ENCODE measurements at regions not wholly inside any gene's neighbourhood (a gene's known extent, or its start where the extent isn't known, plus 50 kb on each side); places are given as distances from the start of the nearest gene placed in this dataset.

DNA sequence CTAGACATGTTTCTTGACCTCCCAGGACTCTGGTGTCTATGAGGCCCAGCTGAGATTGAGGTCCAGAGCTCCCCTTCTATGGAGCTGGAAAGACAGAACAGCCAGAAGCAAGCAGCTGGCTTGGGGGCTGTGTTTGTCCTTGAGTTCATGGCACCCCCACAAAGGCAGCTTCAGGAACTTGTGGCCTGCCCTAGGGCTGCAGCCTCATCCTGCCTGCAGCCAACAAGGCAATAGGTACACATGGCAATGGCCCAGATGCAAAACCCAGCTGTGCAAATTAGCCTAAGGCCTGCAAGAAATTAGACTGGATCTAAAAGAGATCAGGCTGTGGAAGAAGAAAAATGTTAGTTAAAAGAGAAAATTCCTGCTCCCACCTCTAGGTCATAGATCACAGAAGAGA lies 131.7 kb upstream of the NALF2 start:
- intact Hi-C loops (cut with DNase I): no loop called here
- peaks cover 0 to 4% (median 0%) of the 10 kb centered on the region in 4 donors for H3K27me3 ChIP-seq
- no peak overlapping the region for H3K4me3 ChIP-seq
- DNase-seq (ENCODE audit: extremely low spot score): no peak
- H3K9me3 ChIP-seq: peaks cover 0 to 13% (median 0%) of the 10 kb centered on the region in 4 donors
- no peaks in the 10 kb centered on the region for H3K4me1 ChIP-seq
- TF ChIP-seq EP300 (IDR thresholded peaks at IDR 0.05): no peak
- no peak for TF ChIP-seq POLR2A (IDR thresholded peaks at IDR 0.05; ENCODE audit: low read depth)
- no peak for TF ChIP-seq POLR2AphosphoS5 (IDR thresholded peaks at IDR 0.05)
- TF ChIP-seq, protein P1, sequence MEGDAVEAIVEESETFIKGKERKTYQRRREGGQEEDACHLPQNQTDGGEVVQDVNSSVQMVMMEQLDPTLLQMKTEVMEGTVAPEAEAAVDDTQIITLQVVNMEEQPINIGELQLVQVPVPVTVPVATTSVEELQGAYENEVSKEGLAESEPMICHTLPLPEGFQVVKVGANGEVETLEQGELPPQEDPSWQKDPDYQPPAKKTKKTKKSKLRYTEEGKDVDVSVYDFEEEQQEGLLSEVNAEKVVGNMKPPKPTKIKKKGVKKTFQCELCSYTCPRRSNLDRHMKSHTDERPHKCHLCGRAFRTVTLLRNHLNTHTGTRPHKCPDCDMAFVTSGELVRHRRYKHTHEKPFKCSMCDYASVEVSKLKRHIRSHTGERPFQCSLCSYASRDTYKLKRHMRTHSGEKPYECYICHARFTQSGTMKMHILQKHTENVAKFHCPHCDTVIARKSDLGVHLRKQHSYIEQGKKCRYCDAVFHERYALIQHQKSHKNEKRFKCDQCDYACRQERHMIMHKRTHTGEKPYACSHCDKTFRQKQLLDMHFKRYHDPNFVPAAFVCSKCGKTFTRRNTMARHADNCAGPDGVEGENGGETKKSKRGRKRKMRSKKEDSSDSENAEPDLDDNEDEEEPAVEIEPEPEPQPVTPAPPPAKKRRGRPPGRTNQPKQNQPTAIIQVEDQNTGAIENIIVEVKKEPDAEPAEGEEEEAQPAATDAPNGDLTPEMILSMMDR (IDR thresholded peaks at IDR 0.05): no peak
- H3K27ac ChIP-seq (replicated peaks in 1 of 4): no peak overlapping the region
- no peaks in the 10 kb centered on the region for H3K36me3 ChIP-seq

DNA sequence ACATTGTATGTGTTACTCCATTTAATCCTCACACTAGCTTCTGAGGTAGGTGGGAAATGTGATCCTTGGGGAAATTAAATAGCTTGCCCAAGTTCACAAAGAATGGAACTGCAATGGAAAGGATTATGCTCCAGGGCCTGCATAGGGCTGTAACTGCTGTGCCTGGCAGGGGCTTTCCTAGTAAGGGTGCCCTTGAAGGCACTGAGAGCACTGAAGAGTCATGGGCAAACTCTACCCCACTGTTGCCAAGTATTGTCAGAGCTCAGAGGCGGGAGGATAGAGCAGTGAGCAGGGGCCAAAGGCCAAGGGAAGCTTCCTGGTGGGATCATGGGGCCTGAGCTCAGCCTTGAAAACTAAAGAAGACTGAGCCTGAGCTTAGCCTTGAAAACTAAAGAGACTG lies 133.0 kb upstream of the NALF2 start:
- H3K36me3 ChIP-seq: no peaks in the 10 kb centered on the region
- intact Hi-C loops (cut with DNase I): no loop called here
- H3K27me3 ChIP-seq: peaks cover 0 to 4% (median 0%) of the 10 kb centered on the region in 4 donors
- H3K9me3 ChIP-seq: peaks cover 0 to 8% (median 0%) of the 10 kb centered on the region in 4 donors
- 67% methylated on average over 1 of the region's 1 CpG for WGBS
- no peak overlapping the region for H3K4me3 ChIP-seq
- no peak for TF ChIP-seq EP300 (IDR thresholded peaks at IDR 0.05)
- TF ChIP-seq POLR2A (IDR thresholded peaks at IDR 0.05; ENCODE audit: low read depth): no peak
- TF ChIP-seq, protein P1 (IDR thresholded peaks at IDR 0.05): no peak
- TF ChIP-seq POLR2AphosphoS5 (IDR thresholded peaks at IDR 0.05): no peak
- no peak overlapping the region for H3K27ac ChIP-seq (replicated peaks in 1 of 4)
- no peaks in the 10 kb centered on the region for H3K4me1 ChIP-seq
- DNase-seq (ENCODE audit: extremely low spot score): no peak

DNA sequence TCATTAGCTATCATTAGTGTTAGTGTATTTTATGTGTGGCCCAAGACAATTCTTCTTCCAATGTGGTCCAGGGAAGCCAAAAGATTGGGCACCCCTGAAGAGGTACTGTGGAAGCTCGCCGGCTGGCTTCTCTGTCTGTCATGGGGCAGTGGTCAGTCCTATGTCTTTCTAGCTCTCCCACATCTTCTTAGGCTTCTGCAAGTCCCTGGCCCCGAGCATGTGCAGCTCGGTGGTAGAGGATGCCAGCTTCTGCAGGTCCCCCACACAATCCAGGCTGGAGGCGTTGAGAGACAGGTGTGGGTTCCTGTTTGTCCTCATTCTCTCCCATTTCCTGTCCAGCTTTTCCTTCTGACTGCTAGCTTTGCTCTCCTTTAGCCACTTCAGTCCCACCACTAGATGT lies 134.1 kb upstream of the NALF2 start:
- Histone ChIP-seq H3K9me3 (no peaks in the 10 kb centered on the region), H3K36me3 (no peaks in the 10 kb centered on the region), H3K4me3 (no peak overlapping the region), H3K4me1 (no peaks in the 10 kb centered on the region), H3K27ac (replicated peaks in 1 of 4) (no peak overlapping the region), H3K27me3 (peaks cover 0 to 4% (median 0%) of the 10 kb centered on the region in 4 donors)
- DNase-seq (ENCODE audit: extremely low spot score): no peak
- TF ChIP-seq POLR2AphosphoS5 (IDR thresholded peaks at IDR 0.05): no peak
- TF ChIP-seq POLR2A (IDR thresholded peaks at IDR 0.05; ENCODE audit: low read depth): no peak
- TF ChIP-seq, protein P1 (IDR thresholded peaks at IDR 0.05): no peak
- no peak for TF ChIP-seq EP300 (IDR thresholded peaks at IDR 0.05)
- WGBS: 92% methylated on average over 5 of the region's 5 CpGs
- intact Hi-C loops (cut with DNase I): no loop called here

DNA sequence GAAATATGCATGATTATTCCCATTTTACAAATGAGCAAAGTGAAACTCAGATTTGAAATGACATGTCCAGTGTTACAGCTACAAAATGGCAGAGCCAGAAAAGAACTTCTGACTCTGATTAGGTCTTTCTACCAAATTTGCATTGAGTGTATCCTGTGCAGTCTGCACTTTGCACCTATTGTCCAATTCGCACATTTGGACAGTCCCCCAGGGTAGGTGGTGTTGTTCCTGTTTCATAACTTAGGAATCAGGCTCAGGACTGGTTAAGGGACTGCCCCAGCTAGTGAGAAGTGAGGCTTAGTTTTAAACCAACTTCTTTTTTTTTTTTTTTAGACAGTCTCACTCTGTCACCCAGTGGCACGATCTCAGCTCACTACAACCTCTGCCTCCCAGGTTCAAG lies 137.9 kb upstream of the NALF2 start:
- TF ChIP-seq POLR2A (IDR thresholded peaks at IDR 0.05; ENCODE audit: low read depth) (no peak), POLR2AphosphoS5 (IDR thresholded peaks at IDR 0.05) (no peak)
- WGBS: 76% methylated on average over 2 of the region's 2 CpGs
- Histone ChIP-seq H3K36me3 (no peaks in the 10 kb centered on the region), H3K27me3 (peaks cover 0 to 4% (median 0%) of the 10 kb centered on the region in 4 donors), H3K9me3 (no peaks in the 10 kb centered on the region), H3K4me1 (no peaks in the 10 kb centered on the region), H3K27ac (replicated peaks in 1 of 4) (no peak overlapping the region), H3K4me3 (no peak overlapping the region)
- no peak for DNase-seq (ENCODE audit: extremely low spot score)
- intact Hi-C loops (cut with DNase I): no loop called here

GRCh38 chrX:69365755-69366154 lies 138.4 kb upstream of the NALF2 start:
- Histone ChIP-seq H3K9me3 (no peaks in the 10 kb centered on the region), H3K4me1 (no peaks in the 10 kb centered on the region), H3K36me3 (no peaks in the 10 kb centered on the region), H3K4me3 (no peak overlapping the region), H3K27ac (replicated peaks in 1 of 4) (no peak overlapping the region), H3K27me3 (peaks cover 0 to 2% (median 0%) of the 10 kb centered on the region in 4 donors)
- WGBS: 75% methylated on average over 1 of the region's 1 CpG
- intact Hi-C loops (cut with DNase I): no loop called here
- TF ChIP-seq, protein P1 (IDR thresholded peaks at IDR 0.05): no peak
- no peak for TF ChIP-seq POLR2AphosphoS5 (IDR thresholded peaks at IDR 0.05)
- TF ChIP-seq EP300 (IDR thresholded peaks at IDR 0.05): no peak
- TF ChIP-seq POLR2A (IDR thresholded peaks at IDR 0.05; ENCODE audit: low read depth): no peak
- DNase-seq (ENCODE audit: extremely low spot score): no peak

Data from esophagus muscularis mucosa (tissue), 4 donors.